Astrocyte (in vitro differentiated cells and primary cell): ENCODE measurements at regions not wholly inside any gene's neighbourhood (a gene's known extent, or its start where the extent isn't known, plus 50 kb on each side); places are given as distances from the start of the nearest gene placed in this dataset.

Experiments
- EZH2 ChIP-seq: IDR thresholded peaks from 2 replicates; pipeline ENCODE4 v1.6.1; 2012; ENCODE audit warnings: mild to moderate bottlenecking, low read length, inconsistent platforms; ENCODE audit not compliant: insufficient read depth
- TF ChIP-seq, protein P1 (sequence below): IDR thresholded peaks from 2 replicates; pipeline ENCODE4 v1.5.1; 2011; ENCODE audit warnings: low read depth, mild to moderate bottlenecking, inconsistent platforms, low read length, moderate library complexity; ENCODE audit not compliant: insufficient read depth

DNA sequence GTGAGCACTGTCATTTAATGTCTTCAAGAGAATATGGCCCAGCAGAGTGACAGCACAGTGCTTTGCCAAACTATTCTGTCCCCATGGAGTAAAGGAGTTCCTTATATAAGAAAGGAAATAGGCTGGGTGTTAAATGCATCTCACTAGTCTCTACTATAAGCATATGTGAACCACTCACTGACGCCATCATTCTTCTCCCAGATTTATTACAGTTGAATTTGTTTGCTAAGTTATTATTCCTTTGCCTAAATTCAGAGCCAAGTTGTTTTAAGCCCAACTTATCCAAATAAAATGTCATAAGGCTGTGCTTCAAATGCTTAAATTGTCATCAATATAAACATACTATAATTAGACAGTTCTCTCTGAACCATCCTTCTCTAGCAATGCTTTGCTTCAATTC is 151.6 kb downstream of the KCNA5 start:
- TF ChIP-seq, protein P1, sequence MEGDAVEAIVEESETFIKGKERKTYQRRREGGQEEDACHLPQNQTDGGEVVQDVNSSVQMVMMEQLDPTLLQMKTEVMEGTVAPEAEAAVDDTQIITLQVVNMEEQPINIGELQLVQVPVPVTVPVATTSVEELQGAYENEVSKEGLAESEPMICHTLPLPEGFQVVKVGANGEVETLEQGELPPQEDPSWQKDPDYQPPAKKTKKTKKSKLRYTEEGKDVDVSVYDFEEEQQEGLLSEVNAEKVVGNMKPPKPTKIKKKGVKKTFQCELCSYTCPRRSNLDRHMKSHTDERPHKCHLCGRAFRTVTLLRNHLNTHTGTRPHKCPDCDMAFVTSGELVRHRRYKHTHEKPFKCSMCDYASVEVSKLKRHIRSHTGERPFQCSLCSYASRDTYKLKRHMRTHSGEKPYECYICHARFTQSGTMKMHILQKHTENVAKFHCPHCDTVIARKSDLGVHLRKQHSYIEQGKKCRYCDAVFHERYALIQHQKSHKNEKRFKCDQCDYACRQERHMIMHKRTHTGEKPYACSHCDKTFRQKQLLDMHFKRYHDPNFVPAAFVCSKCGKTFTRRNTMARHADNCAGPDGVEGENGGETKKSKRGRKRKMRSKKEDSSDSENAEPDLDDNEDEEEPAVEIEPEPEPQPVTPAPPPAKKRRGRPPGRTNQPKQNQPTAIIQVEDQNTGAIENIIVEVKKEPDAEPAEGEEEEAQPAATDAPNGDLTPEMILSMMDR, result no peak
- TF ChIP-seq EZH2, result no peak
